Hepatocyte (in vitro differentiated cells): ENCODE measurements at regions not wholly inside any gene's neighbourhood (a gene's known extent, or its start where the extent isn't known, plus 50 kb on each side); places are given as distances from the start of the nearest gene placed in this dataset.
"Not testable (repeated sequence)": the region's sequence is repeated elsewhere in the genome, so short reads cannot be mapped to it uniquely, and the experiment has no call there.

Experiments used
- EZH2 ChIP-seq: fragments of 200-600 bp; sonication (generic); IDR thresholded peaks from 2 replicates; pipeline ENCODE4 v1.6.1; 2016; ENCODE audit warnings: antibody characterized with exemption, mild to moderate bottlenecking, borderline replicate concordance
- EZH2phosphoT487 ChIP-seq: fragments of 200-600 bp; sonication (generic); IDR thresholded peaks from one replicate; pipeline ENCODE4 v1.6.1; 2018; ENCODE audit warnings: antibody characterized with exemption, mild to moderate bottlenecking, low read depth, moderate library complexity; ENCODE audit not compliant: unreplicated experiment, severe bottlenecking
- TF ChIP-seq, protein P1 (sequence below): fragments of 200-600 bp; sonication (generic); IDR thresholded peaks from 2 replicates; pipeline ENCODE4 v1.5.1; 2016; ENCODE audit warnings: antibody characterized with exemption, mild to moderate bottlenecking; ENCODE audit not compliant: poor library complexity

GRCh38 chr2:87555082-87555481, 192.8 kb upstream of the PLGLB2 start:
- TF ChIP-seq, protein P1, sequence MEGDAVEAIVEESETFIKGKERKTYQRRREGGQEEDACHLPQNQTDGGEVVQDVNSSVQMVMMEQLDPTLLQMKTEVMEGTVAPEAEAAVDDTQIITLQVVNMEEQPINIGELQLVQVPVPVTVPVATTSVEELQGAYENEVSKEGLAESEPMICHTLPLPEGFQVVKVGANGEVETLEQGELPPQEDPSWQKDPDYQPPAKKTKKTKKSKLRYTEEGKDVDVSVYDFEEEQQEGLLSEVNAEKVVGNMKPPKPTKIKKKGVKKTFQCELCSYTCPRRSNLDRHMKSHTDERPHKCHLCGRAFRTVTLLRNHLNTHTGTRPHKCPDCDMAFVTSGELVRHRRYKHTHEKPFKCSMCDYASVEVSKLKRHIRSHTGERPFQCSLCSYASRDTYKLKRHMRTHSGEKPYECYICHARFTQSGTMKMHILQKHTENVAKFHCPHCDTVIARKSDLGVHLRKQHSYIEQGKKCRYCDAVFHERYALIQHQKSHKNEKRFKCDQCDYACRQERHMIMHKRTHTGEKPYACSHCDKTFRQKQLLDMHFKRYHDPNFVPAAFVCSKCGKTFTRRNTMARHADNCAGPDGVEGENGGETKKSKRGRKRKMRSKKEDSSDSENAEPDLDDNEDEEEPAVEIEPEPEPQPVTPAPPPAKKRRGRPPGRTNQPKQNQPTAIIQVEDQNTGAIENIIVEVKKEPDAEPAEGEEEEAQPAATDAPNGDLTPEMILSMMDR = not testable (repeated sequence)
- not testable (repeated sequence) for TF ChIP-seq EZH2phosphoT487, EZH2
